ENCODE measurements at regions not wholly inside any gene's neighbourhood (a gene's known extent, or its start where the extent isn't known, plus 50 kb on each side); places are given as distances from the start of the nearest gene placed in this dataset.

GRCh38 chr14:61215222-61216020 is 65.7 kb downstream of the TMEM30B start:
- Histone ChIP-seq H3K4me3 (no peak overlapping the region), H3K27me3 (replicated peaks; ENCODE audit: insufficient read depth) (no peaks in the 10 kb centered on the region), H3K4me1 (replicated peaks) (no peaks in the 10 kb centered on the region), H3K36me3 (no peaks in the 10 kb centered on the region), H3K27ac (no peak overlapping the region), H3K9me3 (no peaks in the 10 kb centered on the region)
- 57% methylated on average over 5 of the region's 5 CpGs for WGBS
- DNase-seq (ENCODE audit: low spot score): no peak
- intact Hi-C loops (cut with DNase I): no loop called here
- TF ChIP-seq POLR2A (IDR thresholded peaks at IDR 0.05): no peak
- TF ChIP-seq POLR2AphosphoS5 (IDR thresholded peaks at IDR 0.05): no peak
- no peak for TF ChIP-seq CTCF (IDR thresholded peaks at IDR 0.05)

- WGBS: 95% methylated on average over 4 of the region's 4 CpGs
- Histone ChIP-seq H3K4me1 (replicated peaks) (no peaks in the 10 kb centered on the region), H3K27ac (no peak overlapping the region), H3K27me3 (replicated peaks; ENCODE audit: insufficient read depth) (no peaks in the 10 kb centered on the region), H3K36me3 (no peaks in the 10 kb centered on the region), H3K9me3 (no peaks in the 10 kb centered on the region), H3K4me3 (no peak overlapping the region)
- intact Hi-C loops (cut with DNase I): no loop called here
- no peak for TF ChIP-seq CTCF (IDR thresholded peaks at IDR 0.05)
- no peak for TF ChIP-seq POLR2AphosphoS5 (IDR thresholded peaks at IDR 0.05)
- TF ChIP-seq POLR2A (IDR thresholded peaks at IDR 0.05): no peak
- DNase-seq (ENCODE audit: low spot score): no peak
Observed at GRCh38 chr14:61213920-61214319, 67.2 kb downstream of the TMEM30B start.

GRCh38 chr14:61213191-61213621 is 67.9 kb downstream of the TMEM30B start:
- Histone ChIP-seq H3K27me3 (replicated peaks; ENCODE audit: insufficient read depth) (no peaks in the 10 kb centered on the region), H3K36me3 (no peaks in the 10 kb centered on the region), H3K4me3 (no peak overlapping the region), H3K9me3 (no peaks in the 10 kb centered on the region), H3K27ac (no peak overlapping the region), H3K4me1 (replicated peaks) (no peaks in the 10 kb centered on the region)
- intact Hi-C loops (cut with DNase I): no loop called here
- DNase-seq (ENCODE audit: low spot score): no peak
- TF ChIP-seq POLR2A (IDR thresholded peaks at IDR 0.05) (no peak), CTCF (IDR thresholded peaks at IDR 0.05) (no peak), POLR2AphosphoS5 (IDR thresholded peaks at IDR 0.05) (no peak)
- WGBS: 54% methylated on average over 3 of the region's 3 CpGs

DNA sequence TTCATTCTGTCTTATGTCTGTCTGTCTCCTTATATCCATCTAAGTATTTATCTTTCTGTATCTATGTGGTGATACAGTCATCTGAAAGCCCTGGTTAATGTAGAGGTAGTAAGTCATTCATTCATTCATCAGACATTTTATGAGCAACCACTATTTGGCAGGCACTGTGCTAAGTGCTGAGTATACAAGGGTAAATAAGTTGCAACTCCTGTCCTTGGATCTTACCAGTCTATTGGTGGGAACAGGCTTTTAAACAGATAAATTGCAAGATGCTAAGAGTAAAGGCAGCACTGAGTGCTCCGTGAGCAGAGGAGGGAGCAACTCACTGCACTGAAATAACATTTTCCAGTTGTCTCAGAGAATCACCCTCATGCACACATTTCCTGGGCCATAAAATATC is 68.6 kb downstream of the TMEM30B start:
- Histone ChIP-seq H3K9me3 (no peaks in the 10 kb centered on the region), H3K4me3 (no peak overlapping the region), H3K27me3 (replicated peaks; ENCODE audit: insufficient read depth) (no peaks in the 10 kb centered on the region), H3K36me3 (no peaks in the 10 kb centered on the region), H3K4me1 (replicated peaks) (no peaks in the 10 kb centered on the region), H3K27ac (no peak overlapping the region)
- intact Hi-C loops (cut with DNase I): no loop called here
- WGBS: 90% methylated on average over 1 of the region's 1 CpG
- DNase-seq (ENCODE audit: low spot score): no peak
- TF ChIP-seq POLR2A (IDR thresholded peaks at IDR 0.05) (no peak), POLR2AphosphoS5 (IDR thresholded peaks at IDR 0.05) (no peak), CTCF (IDR thresholded peaks at IDR 0.05) (no peak)
